SK-N-SH (cell line): ENCODE measurements at regions not wholly inside any gene's neighbourhood (a gene's known extent, or its start where the extent isn't known, plus 50 kb on each side); places are given as distances from the start of the nearest gene placed in this dataset.

ENCODE experiments used
- CTCF ChIA-PET: fragments of 300-600, 350-600 bp; formaldehyde crosslinking; extraction: SDS; loops from one replicate; lab custom pipeline; 2021; lab: Yijun Ruan, JAX
- POLR2A ChIA-PET: fragments of 350-600 bp; sonication (Branson Sonifier 250); formaldehyde crosslinking; extraction: SDS; loops from one replicate; lab custom pipeline; 2020; ENCODE audit warnings: antibody characterized with exemption, inconsistent platforms; lab: Yijun Ruan, JAX
- DNase-seq: peaks from one replicate; pipeline ENCODE4 v3.0.0; 2012
- H2AFZ ChIP-seq: fragments of 200-600 bp; sonication (generic); 2 replicates; pipeline ENCODE4 v1.8.1; 2016; ENCODE audit warnings: antibody characterized with exemption, mild to moderate bottlenecking, low read depth
- H3F3A ChIP-seq: fragments of 200-600 bp; sonication (generic); replicated peaks from 2 replicates; pipeline ENCODE3; 2016; ENCODE audit warnings: antibody characterized with exemption, mild to moderate bottlenecking; ENCODE audit not compliant: insufficient read depth
- H3K27ac ChIP-seq, 2 experiments: fragments of 200-500 bp in 1 of 2; fragments of 200-600 bp in 1 of 2; sonication (Bioruptor generic) in 1 of 2; sonication (generic), shearing (Covaris generic) in 1 of 2; 2 replicates each; pipeline versions ENCODE4 v1.5.1 to v1.6.1; 2014 to 2016; ENCODE audit warnings: low read depth in 2 of 2, inconsistent platforms in 1 of 2, low read length in 1 of 2, mild to moderate bottlenecking in 1 of 2, mixed read lengths in 1 of 2
- H3K27me3 ChIP-seq: fragments of 200-600 bp; sonication (generic), shearing (Covaris generic); 2 replicates; pipeline ENCODE4 v1.6.1; 2016; ENCODE audit warnings: mixed run types; ENCODE audit not compliant: insufficient read depth
- H3K36me3 ChIP-seq, 2 experiments: fragments of 200-500 bp in 1 of 2; fragments of 200-600 bp in 1 of 2; sonication (Bioruptor generic) in 1 of 2; sonication (generic) in 1 of 2; replicated peaks in 1 of 2; 2 replicates each; pipeline versions ENCODE3 to v1.5.1; 2014 to 2016; ENCODE audit warnings: low read length in 1 of 2, mild to moderate bottlenecking in 1 of 2; ENCODE audit not compliant: insufficient read depth in 2 of 2, control insufficient read depth in 1 of 2
- H3K4me1 ChIP-seq, 2 experiments: fragments of 200-500 bp in 1 of 2; fragments of 200-600 bp in 1 of 2; sonication (Bioruptor generic) in 1 of 2; sonication (generic), shearing (Covaris generic) in 1 of 2; 2 replicates each; pipeline versions ENCODE4 v1.5.1 to v1.6.1; 2014 to 2016; ENCODE audit warnings: low read depth in 1 of 2, low read length in 1 of 2, mixed run types in 1 of 2; ENCODE audit not compliant: insufficient read depth in 2 of 2, control insufficient read depth in 1 of 2
- H3K4me2 ChIP-seq: fragments of 200-600 bp; sonication (generic), shearing (Covaris generic); 2 replicates; pipeline ENCODE4 v1.6.1; 2017; ENCODE audit warnings: mixed run types
- H3K4me3 ChIP-seq, 2 experiments: fragments of 200-500 bp in 1 of 2; fragments of 200-600 bp in 1 of 2; sonication (Bioruptor generic) in 1 of 2; sonication (generic), shearing (Covaris generic) in 1 of 2; 2 replicates each; pipeline versions ENCODE4 v1.5.1 to v1.8.1; 2014 to 2016; ENCODE audit warnings: low read depth in 2 of 2, inconsistent platforms in 1 of 2, low read length in 1 of 2, mild to moderate bottlenecking in 1 of 2, mixed read lengths in 1 of 2, moderate library complexity in 1 of 2
- H3K79me2 ChIP-seq: fragments of 200-600 bp; sonication (generic); 2 replicates; pipeline ENCODE4 v1.8.1; 2017; ENCODE audit warnings: mild to moderate bottlenecking; ENCODE audit not compliant: insufficient read depth
- H3K9ac ChIP-seq: fragments of 200-600 bp; sonication (generic); 2 replicates; pipeline ENCODE4 v1.6.1; 2017; ENCODE audit warnings: mixed run types
- H3K9me2 ChIP-seq: fragments of 200-600 bp; sonication (generic); 2 replicates; pipeline ENCODE4 v1.6.1; 2017; ENCODE audit warnings: mixed run types
- H3K9me3 ChIP-seq: fragments of 200-600 bp; sonication (generic); 2 replicates; pipeline ENCODE4 v1.6.1; 2017; ENCODE audit warnings: mixed run types, mild to moderate bottlenecking, moderate library complexity
- H4K20me1 ChIP-seq: fragments of 200-600 bp; sonication (generic); 2 replicates; pipeline ENCODE4 v1.6.1; 2017; ENCODE audit warnings: mild to moderate bottlenecking, mixed run types; ENCODE audit not compliant: insufficient read depth
- ELF1 ChIP-seq: IDR thresholded peaks from 2 replicates; pipeline ENCODE4 v1.4.0; 2012
- FOSL2 ChIP-seq: IDR thresholded peaks from 2 replicates; pipeline ENCODE4 v1.4.0; 2012; ENCODE audit warnings: low read depth, mild to moderate bottlenecking, moderate library complexity, borderline replicate concordance
- FOXJ3 ChIP-seq: sonication (generic); formaldehyde crosslinking; IDR thresholded peaks from 2 replicates; pipeline ENCODE4 v1.5.1; 2020; ENCODE audit warnings: mild to moderate bottlenecking, missing genetic modification reagents
- MEF2A ChIP-seq: IDR thresholded peaks from 2 replicates; pipeline ENCODE4 v1.4.0; 2012; ENCODE audit warnings: low read depth, borderline replicate concordance
- RCOR1 ChIP-seq: fragments of 150-350 bp; IDR thresholded peaks from 2 replicates; pipeline ENCODE4 v1.6.1; 2017; ENCODE audit warnings: antibody characterized with exemption, low read length
- RXRA ChIP-seq: IDR thresholded peaks from 2 replicates; pipeline ENCODE4 v1.4.0; 2012; ENCODE audit warnings: low read depth, mild to moderate bottlenecking, borderline replicate concordance
- SIN3A ChIP-seq: IDR thresholded peaks from 2 replicates; pipeline ENCODE4 v1.6.1; 2012; ENCODE audit warnings: low read depth, mild to moderate bottlenecking, low read length, moderate library complexity, borderline replicate concordance
- SMC3 ChIP-seq: IDR thresholded peaks from 2 replicates; pipeline ENCODE4 v1.6.1; 2012; ENCODE audit warnings: low read depth, low read length, improper control_type of control experiment
- TAF1 ChIP-seq: IDR thresholded peaks from 2 replicates; pipeline ENCODE4 v1.6.1; 2012; ENCODE audit warnings: low read depth, mild to moderate bottlenecking, low read length, moderate library complexity, borderline replicate concordance
- TEAD4 ChIP-seq: IDR thresholded peaks from 2 replicates; pipeline ENCODE4 v1.4.0; 2012; ENCODE audit warnings: mild to moderate bottlenecking, borderline replicate concordance; ENCODE audit not compliant: insufficient read depth
- WGBS: methylation state at CpG from one replicate; pipeline ENCODE4 v1.1.6; 2017; ENCODE audit warnings: low lambda C conversion rate; 5-methylcytosine and 5-hydroxymethylcytosine counted together
- TF ChIP-seq, protein P1 (sequence below): fragments of 200-600 bp; sonication (generic); IDR thresholded peaks from 2 replicates; pipeline ENCODE4 v1.6.1; 2017; ENCODE audit warnings: antibody characterized with exemption, mild to moderate bottlenecking, moderate library complexity
- TF ChIP-seq, protein P2 (sequence below): fragments of 150-350 bp; IDR thresholded peaks from 2 replicates; pipeline ENCODE4 v1.6.1; 2016; ENCODE audit warnings: mild to moderate bottlenecking, low read depth, low read length
- TF ChIP-seq, protein P3 (sequence below): IDR thresholded peaks from 2 replicates; pipeline ENCODE4 v1.6.1; 2012; ENCODE audit warnings: mild to moderate bottlenecking, low read depth, low read length, moderate library complexity

DNA sequence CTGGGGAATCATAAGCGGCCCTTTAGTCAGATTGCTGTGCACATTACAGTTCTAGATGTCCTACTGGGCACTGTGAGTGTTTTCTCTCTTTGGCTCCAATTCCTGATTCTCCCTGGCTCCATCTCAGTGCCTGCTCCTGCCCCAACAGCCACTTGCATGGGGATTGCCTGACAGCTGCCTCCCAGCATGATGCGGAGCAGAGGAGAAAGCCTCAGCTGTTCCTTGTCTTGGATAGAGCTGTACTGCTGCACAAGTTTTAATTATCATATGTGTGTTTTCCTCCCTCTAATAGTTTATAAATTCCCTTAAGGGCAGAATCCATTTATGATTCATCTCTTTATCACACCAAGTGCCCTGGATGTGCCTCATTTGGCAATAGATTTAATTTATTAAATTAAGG is 285.8 kb upstream of the COBL start:
- Histone ChIP-seq H3K4me1 (peaks cover 0 to 2% of the 10 kb centered on the region in 2 experiments; a peak in 1 of 4 replicates), H3K4me2 (no peak overlapping the region), H2AFZ (no peak overlapping the region), H3K9me2 (no peaks in the 10 kb centered on the region), H3K27me3 (no peaks in the 10 kb centered on the region), H3F3A (no peaks in the 10 kb centered on the region), H3K9me3 (peaks cover 5% of the 10 kb centered on the region; the same call in 1 of the 2 replicates), H3K4me3 (no peak overlapping the region), H3K27ac (no peak overlapping the region), H3K36me3 (no peaks in the 10 kb centered on the region), H3K9ac (no peak overlapping the region), H4K20me1 (no peaks in the 10 kb centered on the region), H3K79me2 (no peaks in the 10 kb centered on the region)
- ChIA-PET POLR2A (no interaction called here), CTCF (interaction anchor here (0.8 kb wide), 1 partner anchor 172 kb away, joined by 3 read pairs; no protein-coding TSS in a partner anchor)
- 40% methylated on average over 2 of the region's 2 CpGs for WGBS
- TF ChIP-seq ELF1: no peak
- TF ChIP-seq, protein P1, sequence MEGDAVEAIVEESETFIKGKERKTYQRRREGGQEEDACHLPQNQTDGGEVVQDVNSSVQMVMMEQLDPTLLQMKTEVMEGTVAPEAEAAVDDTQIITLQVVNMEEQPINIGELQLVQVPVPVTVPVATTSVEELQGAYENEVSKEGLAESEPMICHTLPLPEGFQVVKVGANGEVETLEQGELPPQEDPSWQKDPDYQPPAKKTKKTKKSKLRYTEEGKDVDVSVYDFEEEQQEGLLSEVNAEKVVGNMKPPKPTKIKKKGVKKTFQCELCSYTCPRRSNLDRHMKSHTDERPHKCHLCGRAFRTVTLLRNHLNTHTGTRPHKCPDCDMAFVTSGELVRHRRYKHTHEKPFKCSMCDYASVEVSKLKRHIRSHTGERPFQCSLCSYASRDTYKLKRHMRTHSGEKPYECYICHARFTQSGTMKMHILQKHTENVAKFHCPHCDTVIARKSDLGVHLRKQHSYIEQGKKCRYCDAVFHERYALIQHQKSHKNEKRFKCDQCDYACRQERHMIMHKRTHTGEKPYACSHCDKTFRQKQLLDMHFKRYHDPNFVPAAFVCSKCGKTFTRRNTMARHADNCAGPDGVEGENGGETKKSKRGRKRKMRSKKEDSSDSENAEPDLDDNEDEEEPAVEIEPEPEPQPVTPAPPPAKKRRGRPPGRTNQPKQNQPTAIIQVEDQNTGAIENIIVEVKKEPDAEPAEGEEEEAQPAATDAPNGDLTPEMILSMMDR: no peak
- TF ChIP-seq RCOR1: no peak
- TF ChIP-seq FOSL2: no peak
- no peak for TF ChIP-seq TEAD4
- no peak for TF ChIP-seq RXRA
- TF ChIP-seq, protein P2, sequence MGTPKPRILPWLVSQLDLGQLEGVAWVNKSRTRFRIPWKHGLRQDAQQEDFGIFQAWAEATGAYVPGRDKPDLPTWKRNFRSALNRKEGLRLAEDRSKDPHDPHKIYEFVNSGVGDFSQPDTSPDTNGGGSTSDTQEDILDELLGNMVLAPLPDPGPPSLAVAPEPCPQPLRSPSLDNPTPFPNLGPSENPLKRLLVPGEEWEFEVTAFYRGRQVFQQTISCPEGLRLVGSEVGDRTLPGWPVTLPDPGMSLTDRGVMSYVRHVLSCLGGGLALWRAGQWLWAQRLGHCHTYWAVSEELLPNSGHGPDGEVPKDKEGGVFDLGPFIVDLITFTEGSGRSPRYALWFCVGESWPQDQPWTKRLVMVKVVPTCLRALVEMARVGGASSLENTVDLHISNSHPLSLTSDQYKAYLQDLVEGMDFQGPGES: no peak
- no peak for TF ChIP-seq SIN3A
- TF ChIP-seq MEF2A: no peak
- TF ChIP-seq FOXJ3 (CRISPR knock-in tag): no peak
- TF ChIP-seq TAF1: no peak
- no peak for TF ChIP-seq SMC3
- TF ChIP-seq, protein P3, sequence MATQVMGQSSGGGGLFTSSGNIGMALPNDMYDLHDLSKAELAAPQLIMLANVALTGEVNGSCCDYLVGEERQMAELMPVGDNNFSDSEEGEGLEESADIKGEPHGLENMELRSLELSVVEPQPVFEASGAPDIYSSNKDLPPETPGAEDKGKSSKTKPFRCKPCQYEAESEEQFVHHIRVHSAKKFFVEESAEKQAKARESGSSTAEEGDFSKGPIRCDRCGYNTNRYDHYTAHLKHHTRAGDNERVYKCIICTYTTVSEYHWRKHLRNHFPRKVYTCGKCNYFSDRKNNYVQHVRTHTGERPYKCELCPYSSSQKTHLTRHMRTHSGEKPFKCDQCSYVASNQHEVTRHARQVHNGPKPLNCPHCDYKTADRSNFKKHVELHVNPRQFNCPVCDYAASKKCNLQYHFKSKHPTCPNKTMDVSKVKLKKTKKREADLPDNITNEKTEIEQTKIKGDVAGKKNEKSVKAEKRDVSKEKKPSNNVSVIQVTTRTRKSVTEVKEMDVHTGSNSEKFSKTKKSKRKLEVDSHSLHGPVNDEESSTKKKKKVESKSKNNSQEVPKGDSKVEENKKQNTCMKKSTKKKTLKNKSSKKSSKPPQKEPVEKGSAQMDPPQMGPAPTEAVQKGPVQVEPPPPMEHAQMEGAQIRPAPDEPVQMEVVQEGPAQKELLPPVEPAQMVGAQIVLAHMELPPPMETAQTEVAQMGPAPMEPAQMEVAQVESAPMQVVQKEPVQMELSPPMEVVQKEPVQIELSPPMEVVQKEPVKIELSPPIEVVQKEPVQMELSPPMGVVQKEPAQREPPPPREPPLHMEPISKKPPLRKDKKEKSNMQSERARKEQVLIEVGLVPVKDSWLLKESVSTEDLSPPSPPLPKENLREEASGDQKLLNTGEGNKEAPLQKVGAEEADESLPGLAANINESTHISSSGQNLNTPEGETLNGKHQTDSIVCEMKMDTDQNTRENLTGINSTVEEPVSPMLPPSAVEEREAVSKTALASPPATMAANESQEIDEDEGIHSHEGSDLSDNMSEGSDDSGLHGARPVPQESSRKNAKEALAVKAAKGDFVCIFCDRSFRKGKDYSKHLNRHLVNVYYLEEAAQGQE: no peak
- peak; percentile 27 for DNase-seq
